Ishikawa (cell line): ENCODE measurements at regions not wholly inside any gene's neighbourhood (a gene's known extent, or its start where the extent isn't known, plus 50 kb on each side); places are given as distances from the start of the nearest gene placed in this dataset.

ENCODE experiments used
- CEBPB ChIP-seq: IDR thresholded peaks from 2 replicates; pipeline ENCODE4 v1.6.1; 2012
- CREB1 ChIP-seq: IDR thresholded peaks from 2 replicates; pipeline ENCODE4 v1.6.1; 2012; ENCODE audit warnings: low read depth
- EGR1 ChIP-seq: IDR thresholded peaks from 2 replicates; pipeline ENCODE4 v1.6.1; 2012
- EP300 ChIP-seq: IDR thresholded peaks from 2 replicates; pipeline ENCODE4 v1.6.1; 2012; ENCODE audit warnings: borderline replicate concordance
- FOXM1 ChIP-seq: IDR thresholded peaks from 2 replicates; pipeline ENCODE4 v1.6.1; 2012; ENCODE audit warnings: low read depth, borderline replicate concordance
- MAX ChIP-seq: IDR thresholded peaks from 2 replicates; pipeline ENCODE4 v1.6.1; 2012
- RAD21 ChIP-seq: IDR thresholded peaks from 2 replicates; pipeline ENCODE4 v1.6.1; 2012; ENCODE audit warnings: low read depth
- REST ChIP-seq: IDR thresholded peaks from 2 replicates; pipeline ENCODE4 v1.6.1; 2012; ENCODE audit warnings: low read depth, mild to moderate bottlenecking
- TCF12 ChIP-seq: IDR thresholded peaks from 2 replicates; pipeline ENCODE4 v1.6.1; 2012; ENCODE audit warnings: low read depth
- TEAD4 ChIP-seq: IDR thresholded peaks from 2 replicates; pipeline ENCODE4 v1.6.1; 2012
- USF1 ChIP-seq: IDR thresholded peaks from 2 replicates; pipeline ENCODE4 v1.6.1; 2012
- YY1 ChIP-seq: IDR thresholded peaks from 2 replicates; pipeline ENCODE4 v1.6.1; 2012; ENCODE audit warnings: low read depth
- ZBTB7A ChIP-seq: IDR thresholded peaks from 2 replicates; pipeline ENCODE4 v1.6.1; 2012; ENCODE audit warnings: low read depth

GRCh38 chr18:43382641-43383403 is 105.5 kb upstream of the SYT4 start:
- TF ChIP-seq CEBPB (no peak), TEAD4 (no peak), MAX (no peak), FOXM1 (no peak), RAD21 (no peak), EGR1 (no peak), EP300 (no peak), REST (no peak), USF1 (no peak), ZBTB7A (no peak), TCF12 (no peak), YY1 (no peak), CREB1 (no peak)
